ENCODE measurements at regions not wholly inside any gene's neighbourhood (a gene's known extent, or its start where the extent isn't known, plus 50 kb on each side); places are given as distances from the start of the nearest gene placed in this dataset.

DNA sequence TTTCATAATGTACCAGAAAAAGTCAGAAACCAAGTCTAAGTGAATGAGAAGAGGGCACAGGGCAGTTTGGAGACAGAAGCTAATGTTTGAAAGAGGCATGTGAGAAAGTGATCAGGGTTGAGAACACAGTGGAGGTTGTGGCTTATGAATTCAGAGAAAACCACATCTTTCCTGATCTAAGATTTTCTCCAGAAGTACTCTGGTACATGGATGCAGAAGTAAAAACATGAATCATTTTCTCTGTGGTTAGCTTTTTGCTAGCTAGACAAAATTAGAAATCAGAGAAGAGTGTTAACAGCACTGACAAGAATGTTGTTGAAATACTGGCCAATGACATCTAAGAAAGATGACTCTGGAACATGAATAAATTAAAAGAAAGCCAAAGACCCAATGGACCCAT, 541.1 kb downstream of the DNAH5 start:
- TF ChIP-seq, protein P1, sequence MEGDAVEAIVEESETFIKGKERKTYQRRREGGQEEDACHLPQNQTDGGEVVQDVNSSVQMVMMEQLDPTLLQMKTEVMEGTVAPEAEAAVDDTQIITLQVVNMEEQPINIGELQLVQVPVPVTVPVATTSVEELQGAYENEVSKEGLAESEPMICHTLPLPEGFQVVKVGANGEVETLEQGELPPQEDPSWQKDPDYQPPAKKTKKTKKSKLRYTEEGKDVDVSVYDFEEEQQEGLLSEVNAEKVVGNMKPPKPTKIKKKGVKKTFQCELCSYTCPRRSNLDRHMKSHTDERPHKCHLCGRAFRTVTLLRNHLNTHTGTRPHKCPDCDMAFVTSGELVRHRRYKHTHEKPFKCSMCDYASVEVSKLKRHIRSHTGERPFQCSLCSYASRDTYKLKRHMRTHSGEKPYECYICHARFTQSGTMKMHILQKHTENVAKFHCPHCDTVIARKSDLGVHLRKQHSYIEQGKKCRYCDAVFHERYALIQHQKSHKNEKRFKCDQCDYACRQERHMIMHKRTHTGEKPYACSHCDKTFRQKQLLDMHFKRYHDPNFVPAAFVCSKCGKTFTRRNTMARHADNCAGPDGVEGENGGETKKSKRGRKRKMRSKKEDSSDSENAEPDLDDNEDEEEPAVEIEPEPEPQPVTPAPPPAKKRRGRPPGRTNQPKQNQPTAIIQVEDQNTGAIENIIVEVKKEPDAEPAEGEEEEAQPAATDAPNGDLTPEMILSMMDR (IDR thresholded peaks at IDR 0.05) = no peak
- TF ChIP-seq POLR2A (IDR thresholded peaks at IDR 0.05) = no peak
- no peak for TF ChIP-seq POLR2AphosphoS5 (IDR thresholded peaks at IDR 0.05)

All from breast epithelium (tissue), 3 donors.